A549 (cell line): ENCODE measurements at regions not wholly inside any gene's neighbourhood (a gene's known extent, or its start where the extent isn't known, plus 50 kb on each side); places are given as distances from the start of the nearest gene placed in this dataset.

Source experiments
- CEBPB ChIP-seq, 2 experiments: fragments of >200 bp in 1 of 2; sonication (Bioruptor Twin) in 1 of 2; formaldehyde crosslinking in 1 of 2; IDR thresholded peaks; 2 replicates each; pipeline ENCODE4 v1.6.1; 2012 to 2016
- CHD4 ChIP-seq: fragments of 200-600 bp; sonication (generic); IDR thresholded peaks from 2 replicates; pipeline ENCODE4 v1.6.1; 2016; ENCODE audit warnings: antibody characterized with exemption, mild to moderate bottlenecking, borderline replicate concordance
- EP300 ChIP-seq, 2 experiments: fragments of >200 bp; sonication (Bioruptor Twin); formaldehyde crosslinking; IDR thresholded peaks; 2 replicates in 1 of 2; 3 replicates in 1 of 2; pipeline ENCODE4 v1.6.1; 2016 to 2017
- KDM1A ChIP-seq: fragments of 200-600 bp; sonication (generic); IDR thresholded peaks from 2 replicates; pipeline ENCODE4 v1.6.1; 2016; ENCODE audit warnings: low read depth, mild to moderate bottlenecking
- MAFK ChIP-seq: fragments of 450-650 bp; IDR thresholded peaks from 2 replicates; pipeline ENCODE4 v1.6.1; 2014; ENCODE audit not compliant: partially characterized antibody
- POLR2A ChIP-seq: IDR thresholded peaks from 2 replicates; pipeline ENCODE4 v1.6.1; 2012; ENCODE audit warnings: mild to moderate bottlenecking, low read length
- RAD21 ChIP-seq, 2 experiments: fragments of >200 bp in 1 of 2; sonication (Bioruptor Twin) in 1 of 2; formaldehyde crosslinking in 1 of 2; IDR thresholded peaks in 1 of 2; conservative IDR thresholded peaks in 1 of 2; 2 replicates in 1 of 2; 3 replicates in 1 of 2; pipeline ENCODE4 v1.6.1; 2012 to 2018; ENCODE audit warnings: inconsistent platforms in 1 of 2
- SMC3 ChIP-seq: fragments of >200 bp; sonication (Bioruptor Twin); formaldehyde crosslinking; IDR thresholded peaks from 3 replicates; pipeline ENCODE4 v1.6.1; 2018; ENCODE audit warnings: inconsistent platforms
- TP53 ChIP-seq: fragments of 250-450 bp; sonication (Bioruptor Pico); IDR thresholded peaks from 2 replicates; pipeline ENCODE4 v1.5.0; 2021; ENCODE audit warnings: mild to moderate bottlenecking, moderate library complexity
- TF ChIP-seq, protein P1 (sequence below): fragments of >200 bp; sonication (Bioruptor Twin); formaldehyde crosslinking; IDR thresholded peaks from 3 replicates; pipeline ENCODE4 v1.5.1; 2016
- TF ChIP-seq, protein P2 (sequence below): IDR thresholded peaks from 2 replicates; pipeline ENCODE4 v1.6.1; 2012; ENCODE audit warnings: low read depth, borderline replicate concordance

- TF ChIP-seq SMC3 (no peak), EP300 (IDR thresholded peaks at IDR 0.05) (no peak), RAD21 (conservative IDR thresholded peaks at IDR 0.05 in 1 of 2, IDR thresholded peaks at IDR 0.05 in 1 of 2) (no peak), KDM1A (no peak), CHD4 (no peak), CEBPB (IDR thresholded peaks at IDR 0.05) (no peak), POLR2A (no peak), TP53 (CRISPR knock-in tag) (no peak), MAFK (no peak)
- TF ChIP-seq, protein P1, sequence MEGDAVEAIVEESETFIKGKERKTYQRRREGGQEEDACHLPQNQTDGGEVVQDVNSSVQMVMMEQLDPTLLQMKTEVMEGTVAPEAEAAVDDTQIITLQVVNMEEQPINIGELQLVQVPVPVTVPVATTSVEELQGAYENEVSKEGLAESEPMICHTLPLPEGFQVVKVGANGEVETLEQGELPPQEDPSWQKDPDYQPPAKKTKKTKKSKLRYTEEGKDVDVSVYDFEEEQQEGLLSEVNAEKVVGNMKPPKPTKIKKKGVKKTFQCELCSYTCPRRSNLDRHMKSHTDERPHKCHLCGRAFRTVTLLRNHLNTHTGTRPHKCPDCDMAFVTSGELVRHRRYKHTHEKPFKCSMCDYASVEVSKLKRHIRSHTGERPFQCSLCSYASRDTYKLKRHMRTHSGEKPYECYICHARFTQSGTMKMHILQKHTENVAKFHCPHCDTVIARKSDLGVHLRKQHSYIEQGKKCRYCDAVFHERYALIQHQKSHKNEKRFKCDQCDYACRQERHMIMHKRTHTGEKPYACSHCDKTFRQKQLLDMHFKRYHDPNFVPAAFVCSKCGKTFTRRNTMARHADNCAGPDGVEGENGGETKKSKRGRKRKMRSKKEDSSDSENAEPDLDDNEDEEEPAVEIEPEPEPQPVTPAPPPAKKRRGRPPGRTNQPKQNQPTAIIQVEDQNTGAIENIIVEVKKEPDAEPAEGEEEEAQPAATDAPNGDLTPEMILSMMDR, result no peak
- TF ChIP-seq, protein P2, sequence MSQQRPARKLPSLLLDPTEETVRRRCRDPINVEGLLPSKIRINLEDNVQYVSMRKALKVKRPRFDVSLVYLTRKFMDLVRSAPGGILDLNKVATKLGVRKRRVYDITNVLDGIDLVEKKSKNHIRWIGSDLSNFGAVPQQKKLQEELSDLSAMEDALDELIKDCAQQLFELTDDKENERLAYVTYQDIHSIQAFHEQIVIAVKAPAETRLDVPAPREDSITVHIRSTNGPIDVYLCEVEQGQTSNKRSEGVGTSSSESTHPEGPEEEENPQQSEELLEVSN, result no peak
These were observed 788.3 kb downstream of the TBC1D22A start for GRCh38 chr22:47550524-47551430.
